ENCODE measurements at regions not wholly inside any gene's neighbourhood (a gene's known extent, or its start where the extent isn't known, plus 50 kb on each side); places are given as distances from the start of the nearest gene placed in this dataset.

DNA sequence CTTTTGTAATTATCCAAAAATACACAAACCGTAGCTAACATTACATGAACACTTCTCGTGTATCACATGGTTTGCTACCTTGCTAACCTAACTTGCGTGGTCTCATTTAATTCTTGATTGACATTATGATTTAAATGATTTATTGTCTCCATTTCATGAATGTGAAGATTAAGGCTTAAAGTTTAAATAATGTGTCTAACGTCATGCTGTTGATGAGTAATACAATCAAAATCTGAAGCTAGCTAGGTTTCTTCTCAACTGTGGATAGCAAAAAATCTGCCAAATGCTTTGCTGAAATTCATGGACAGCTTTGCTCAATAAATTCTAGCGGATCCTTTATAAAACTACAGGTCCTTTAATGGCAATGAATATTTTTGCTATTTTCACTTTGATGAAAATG lies 274.1 kb upstream of the MC4R start:
- in situ Hi-C loops (cut with HindIII; ENCODE audit: low pct_unique_long_range_greater_than_20kb, low sequenced_read_pairs): no loop called here
- no peak for DNase-seq (ENCODE audit: low read depth)

DNA sequence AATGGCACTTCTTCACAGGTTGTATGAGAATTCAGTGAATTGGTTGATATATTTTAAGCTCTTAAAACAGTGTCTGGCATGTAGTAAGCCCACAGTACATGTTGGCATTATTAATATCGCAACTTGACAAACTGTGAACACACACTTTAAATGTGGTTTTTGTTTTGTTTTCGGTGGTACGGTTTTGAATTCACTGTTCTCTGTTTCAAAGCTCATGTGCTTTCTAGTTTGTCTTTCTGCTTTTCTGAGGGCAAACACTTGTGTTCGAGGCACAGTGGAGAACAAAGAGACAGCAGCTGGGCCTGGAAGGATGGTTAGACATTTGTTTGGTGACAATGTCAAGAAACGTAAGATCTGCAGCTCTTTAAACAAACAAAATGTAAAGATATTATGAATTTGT lies 276.5 kb upstream of the MC4R start:
- in situ Hi-C loops (cut with HindIII; ENCODE audit: low pct_unique_long_range_greater_than_20kb, low sequenced_read_pairs): no loop called here
- DNase-seq (ENCODE audit: low read depth): no peak

DNA sequence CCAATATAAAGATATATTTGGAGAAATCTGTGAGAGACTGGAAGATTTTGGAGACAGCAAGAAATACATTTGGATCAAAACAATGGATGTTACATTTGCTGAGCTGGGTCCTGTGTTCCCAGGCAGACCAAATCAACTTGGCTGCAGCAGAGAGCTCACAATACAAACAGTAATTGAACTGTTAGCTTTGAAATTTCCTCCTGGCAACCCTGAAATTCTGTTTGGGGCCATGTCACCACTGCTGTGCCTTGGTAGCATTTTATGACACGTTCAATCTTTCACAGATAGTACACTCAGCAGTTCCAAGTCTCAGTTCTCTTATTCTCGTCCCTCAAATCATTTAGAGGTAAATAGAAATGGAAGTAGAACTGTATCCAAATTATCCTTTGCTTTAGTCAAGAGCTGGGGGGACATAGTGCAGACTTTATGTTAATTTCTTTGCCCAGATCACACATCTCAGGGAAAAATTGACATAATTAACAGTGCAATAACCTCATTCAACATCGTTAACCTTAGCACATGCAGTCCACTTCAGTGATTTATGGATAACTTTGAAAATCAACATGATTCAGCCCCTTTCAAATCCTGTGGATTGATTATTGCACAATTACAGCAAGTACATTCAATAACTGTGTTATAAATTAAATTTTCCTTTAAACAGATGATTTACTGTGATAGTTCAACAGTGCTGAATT lies 277.4 kb upstream of the MC4R start:
- no peak for DNase-seq (ENCODE audit: low read depth)
- in situ Hi-C loops (cut with HindIII; ENCODE audit: low pct_unique_long_range_greater_than_20kb, low sequenced_read_pairs): no loop called here

DNA sequence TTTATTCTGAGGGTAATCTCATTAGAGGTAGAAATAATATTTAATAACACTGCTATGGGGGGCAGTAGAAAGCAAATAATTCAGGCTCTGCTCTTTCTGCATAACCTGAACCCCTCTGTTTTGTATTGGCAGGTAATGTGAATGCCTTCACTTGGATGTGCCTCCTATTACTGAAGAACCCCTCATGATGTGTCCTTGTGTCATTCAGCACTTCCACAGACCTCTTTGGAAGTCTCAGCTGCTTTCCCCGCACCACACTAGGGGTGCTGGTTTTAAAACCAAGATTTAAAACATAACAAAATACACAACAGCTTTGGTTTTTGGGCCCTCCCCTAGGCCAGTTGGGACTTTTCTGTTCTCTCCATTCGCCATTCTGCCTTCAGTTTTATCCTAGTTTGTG lies 281.7 kb upstream of the MC4R start:
- in situ Hi-C loops (cut with HindIII; ENCODE audit: low pct_unique_long_range_greater_than_20kb, low sequenced_read_pairs): no loop called here
- DNase-seq (ENCODE audit: low read depth): no peak

DNA sequence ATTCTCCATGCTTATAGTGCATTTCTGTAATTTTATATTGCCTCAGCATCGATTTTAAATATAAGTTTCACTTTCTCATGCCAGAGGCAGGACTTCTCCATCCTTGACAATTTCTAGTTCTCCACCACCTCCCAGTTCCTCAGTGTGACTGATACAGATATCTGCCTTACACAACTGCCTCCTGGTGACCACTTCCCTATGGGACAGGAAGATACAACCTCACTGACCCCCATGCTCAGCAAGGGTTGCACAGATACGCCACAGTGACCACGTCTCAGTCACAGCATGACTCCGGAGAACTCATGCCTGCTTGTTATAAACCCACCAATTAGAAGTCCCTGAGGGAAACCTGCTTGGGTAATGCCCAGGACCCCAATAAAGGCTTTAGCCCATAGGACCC lies 284.0 kb upstream of the MC4R start:
- DNase-seq (ENCODE audit: low read depth): no peak
- in situ Hi-C loops (cut with HindIII; ENCODE audit: low pct_unique_long_range_greater_than_20kb, low sequenced_read_pairs): no loop called here

DNA sequence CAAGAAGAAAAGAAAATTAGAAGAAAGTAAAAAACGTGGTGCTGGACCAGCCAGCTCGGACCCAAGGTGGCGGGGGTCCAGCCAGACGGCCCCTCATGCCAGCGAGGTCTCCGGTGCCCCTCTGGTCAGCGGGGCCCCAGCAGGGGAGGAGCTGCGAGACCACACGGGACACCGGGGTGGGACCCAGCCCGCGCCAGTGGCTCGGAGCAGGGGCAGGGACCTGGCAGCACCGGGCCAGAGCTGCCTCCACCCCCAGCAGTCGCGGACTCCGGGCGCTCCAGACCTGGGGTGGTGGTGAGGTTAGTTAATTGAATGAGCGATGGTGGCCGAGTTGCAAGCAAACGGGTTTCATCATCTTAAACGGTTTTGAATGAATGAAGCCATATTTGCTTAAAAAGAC lies 289.9 kb upstream of the MC4R start:
- in situ Hi-C loops (cut with HindIII; ENCODE audit: low pct_unique_long_range_greater_than_20kb, low sequenced_read_pairs): no loop called here
- no peak for DNase-seq (ENCODE audit: low read depth)

DNA sequence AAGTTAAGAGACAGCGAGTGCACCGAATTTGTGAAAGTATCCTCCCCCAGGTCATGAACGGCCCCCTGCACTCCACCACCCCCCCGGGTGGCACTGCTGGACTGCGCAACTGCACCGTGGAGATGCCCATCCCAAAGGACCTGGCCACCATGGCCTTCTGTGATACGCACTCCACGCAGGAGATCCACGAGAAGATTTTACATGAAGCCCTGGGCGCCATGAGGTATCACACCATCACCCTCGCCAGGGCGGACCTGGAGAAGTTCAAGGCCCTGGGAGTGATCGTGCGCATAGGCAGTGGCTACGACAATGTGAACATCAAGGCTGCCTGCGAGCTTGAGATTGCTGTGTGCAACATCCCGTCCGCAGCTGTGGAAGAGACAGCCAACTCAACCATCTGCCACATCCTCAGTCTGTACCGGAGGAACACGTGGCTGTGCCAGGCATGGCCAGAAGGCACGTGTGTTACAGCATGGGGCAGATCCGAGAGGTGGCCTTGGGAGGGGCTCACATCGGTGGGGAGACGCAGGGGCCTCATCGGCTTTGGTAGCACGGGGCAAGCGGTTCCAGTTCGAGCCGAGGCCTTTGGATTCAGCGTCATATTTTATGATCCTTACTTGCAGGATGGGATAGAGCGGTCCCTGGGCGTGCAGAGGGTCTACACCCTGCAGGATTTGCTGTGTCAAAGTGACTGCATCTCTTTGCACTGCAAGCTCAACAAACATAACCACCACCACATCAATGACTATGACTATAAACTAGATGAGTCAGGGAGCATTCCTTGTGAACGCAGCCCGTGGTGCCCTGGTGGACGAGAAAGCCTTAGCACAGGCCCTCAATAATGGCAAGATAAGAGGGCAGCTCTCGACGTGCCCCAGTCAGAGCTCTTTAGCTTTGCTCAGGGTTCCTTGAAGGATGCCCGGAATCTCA lies 290.8 kb upstream of the MC4R start:
- in situ Hi-C loops (cut with HindIII; ENCODE audit: low pct_unique_long_range_greater_than_20kb, low sequenced_read_pairs): no loop called here
- no peak for DNase-seq (ENCODE audit: low read depth)

DNA sequence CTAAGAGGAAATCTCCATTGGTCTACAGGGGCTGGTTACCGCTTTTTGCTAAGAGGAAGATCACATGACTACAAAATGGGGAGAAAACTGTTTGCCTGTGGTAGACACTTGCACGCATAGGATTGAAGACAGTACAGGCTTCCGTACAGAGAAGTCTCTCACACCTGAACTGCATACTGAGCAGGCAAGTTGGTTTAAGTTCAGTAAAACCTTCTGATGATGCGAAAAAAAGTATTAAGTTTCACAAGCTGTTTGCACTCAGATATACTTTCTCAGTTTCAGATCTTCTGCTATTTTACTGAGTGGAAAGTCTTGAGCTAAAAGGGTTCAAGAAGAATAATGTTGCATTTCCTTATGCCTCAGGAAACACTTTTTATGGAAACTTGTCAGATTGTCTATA lies 292.2 kb upstream of the MC4R start:
- in situ Hi-C loops (cut with HindIII; ENCODE audit: low pct_unique_long_range_greater_than_20kb, low sequenced_read_pairs): no loop called here
- DNase-seq (ENCODE audit: low read depth): no peak

DNA sequence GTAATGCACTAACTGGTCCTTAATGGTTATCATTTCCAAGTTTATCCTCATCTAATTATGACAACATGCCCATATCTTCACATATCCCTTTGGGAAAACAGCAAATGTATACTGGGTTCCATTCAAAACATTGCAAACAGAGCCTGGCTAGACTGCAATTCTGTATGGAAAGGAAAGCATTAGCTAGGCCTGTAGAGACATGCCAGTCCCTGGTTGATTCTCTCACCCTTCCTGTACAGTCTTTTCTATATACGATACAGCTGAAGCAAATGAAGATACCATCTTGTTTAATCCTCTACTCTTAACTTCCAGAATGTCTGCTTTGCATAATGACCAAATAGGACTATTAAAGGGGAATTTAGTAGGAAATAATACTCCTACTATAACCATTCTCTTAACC lies 294.4 kb upstream of the MC4R start:
- in situ Hi-C loops (cut with HindIII; ENCODE audit: low pct_unique_long_range_greater_than_20kb, low sequenced_read_pairs): no loop called here
- DNase-seq (ENCODE audit: low read depth): no peak

DNA sequence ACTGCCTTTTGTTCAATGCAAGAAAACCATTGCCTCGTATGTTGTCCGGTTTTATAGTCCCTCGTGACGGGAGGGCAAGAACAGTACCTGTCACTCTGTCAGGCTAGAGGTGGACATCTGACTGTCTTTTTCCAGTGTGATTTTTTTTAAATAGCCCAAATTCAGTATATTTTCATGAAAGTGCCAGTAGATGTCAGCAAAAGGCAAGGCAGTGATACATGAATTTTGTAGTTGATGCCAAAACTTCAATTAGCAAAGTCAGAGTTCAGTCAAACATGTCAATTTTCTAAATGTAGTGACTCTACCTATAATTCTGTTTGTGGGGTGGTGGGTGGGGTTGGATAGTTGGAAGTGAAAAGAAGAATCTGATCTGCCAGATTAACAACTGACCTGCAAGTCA lies 296.0 kb upstream of the MC4R start:
- in situ Hi-C loops (cut with HindIII; ENCODE audit: low pct_unique_long_range_greater_than_20kb, low sequenced_read_pairs): no loop called here
- DNase-seq (ENCODE audit: low read depth): no peak

DNA sequence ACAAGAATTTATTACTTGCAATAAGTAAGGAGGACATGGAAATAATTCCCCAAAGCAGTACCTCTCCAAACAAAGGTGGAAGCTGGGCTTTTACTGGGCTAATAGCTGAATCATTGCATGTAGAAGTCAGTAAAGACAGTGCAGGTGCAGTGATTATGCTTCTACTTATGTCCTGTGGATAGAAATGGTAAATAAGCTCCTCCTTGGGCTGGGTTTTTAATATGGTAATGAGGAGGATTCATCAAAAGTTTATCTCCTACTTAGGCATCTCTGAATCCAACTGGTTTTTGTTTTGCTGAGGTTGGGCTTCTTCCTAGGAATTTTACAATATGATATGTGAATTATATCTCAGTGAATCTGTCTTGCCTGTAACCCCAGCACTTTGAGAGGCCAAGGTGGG lies 297.4 kb upstream of the MC4R start:
- DNase-seq (ENCODE audit: low read depth): no peak
- in situ Hi-C loops (cut with HindIII; ENCODE audit: low pct_unique_long_range_greater_than_20kb, low sequenced_read_pairs): no loop called here

DNA sequence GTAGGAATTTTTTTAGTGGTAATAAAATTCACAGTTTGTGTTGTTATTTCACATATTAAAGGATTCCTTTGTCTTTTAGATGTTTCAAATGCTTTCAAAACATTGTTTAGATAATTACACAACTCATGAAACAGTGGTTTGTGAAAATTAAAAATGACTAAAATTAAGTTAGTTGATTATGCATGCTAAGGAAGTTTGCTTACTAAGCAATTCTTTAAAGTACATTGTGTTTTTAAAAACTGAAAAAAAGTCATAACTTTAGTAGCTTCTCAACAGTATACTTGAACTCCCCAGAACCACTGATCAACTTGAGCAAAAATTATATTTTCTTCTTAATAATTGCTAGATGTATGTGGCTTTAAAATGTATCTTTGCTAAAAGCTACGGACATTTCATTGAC lies 298.4 kb upstream of the MC4R start:
- in situ Hi-C loops (cut with HindIII; ENCODE audit: low pct_unique_long_range_greater_than_20kb, low sequenced_read_pairs): no loop called here
- DNase-seq (ENCODE audit: low read depth): no peak

DNA sequence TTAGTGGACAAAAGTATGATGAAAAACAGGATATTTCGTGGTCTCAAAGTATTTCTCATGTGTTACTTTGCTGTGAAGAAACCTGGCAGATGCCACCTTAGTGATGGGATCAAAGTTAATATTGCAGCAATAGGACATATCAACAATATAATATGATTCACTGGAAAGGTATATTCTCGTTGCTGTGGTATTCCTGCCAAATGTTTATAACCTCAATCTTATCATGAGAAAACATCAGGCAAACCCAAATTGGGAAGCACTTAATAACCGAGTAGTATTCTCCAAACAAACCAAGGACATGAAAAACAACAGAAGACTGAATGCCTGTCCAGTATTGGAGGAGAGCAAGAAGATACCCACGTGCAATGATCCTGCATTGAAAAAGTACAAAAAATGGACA lies 302.6 kb upstream of the MC4R start:
- in situ Hi-C loops (cut with HindIII; ENCODE audit: low pct_unique_long_range_greater_than_20kb, low sequenced_read_pairs): no loop called here

DNA sequence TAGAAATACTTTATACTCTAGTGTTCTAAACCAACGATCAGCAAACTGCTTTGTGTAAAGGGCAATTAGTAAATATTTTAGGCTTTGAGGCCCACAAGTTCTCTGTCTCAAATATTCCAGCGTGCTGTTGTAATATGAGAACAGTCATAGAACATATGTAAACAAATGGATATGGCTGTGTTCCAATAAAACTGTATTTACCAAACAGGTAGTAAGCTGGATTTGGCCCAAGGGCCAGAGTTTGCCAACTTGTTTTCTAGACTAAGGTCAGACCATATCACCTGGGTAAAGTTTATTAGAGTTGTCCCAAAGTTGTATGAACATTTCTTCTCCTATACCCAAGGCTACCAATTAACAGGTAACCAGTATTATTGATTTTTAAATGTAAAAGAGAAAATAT lies 303.2 kb upstream of the MC4R start:
- DNase-seq (ENCODE audit: low read depth): no peak
- in situ Hi-C loops (cut with HindIII; ENCODE audit: low pct_unique_long_range_greater_than_20kb, low sequenced_read_pairs): no loop called here

More for the DNA sequence above, 302.6 kb upstream of the MC4R start:
- DNase-seq (ENCODE audit: low read depth): no peak

DNA sequence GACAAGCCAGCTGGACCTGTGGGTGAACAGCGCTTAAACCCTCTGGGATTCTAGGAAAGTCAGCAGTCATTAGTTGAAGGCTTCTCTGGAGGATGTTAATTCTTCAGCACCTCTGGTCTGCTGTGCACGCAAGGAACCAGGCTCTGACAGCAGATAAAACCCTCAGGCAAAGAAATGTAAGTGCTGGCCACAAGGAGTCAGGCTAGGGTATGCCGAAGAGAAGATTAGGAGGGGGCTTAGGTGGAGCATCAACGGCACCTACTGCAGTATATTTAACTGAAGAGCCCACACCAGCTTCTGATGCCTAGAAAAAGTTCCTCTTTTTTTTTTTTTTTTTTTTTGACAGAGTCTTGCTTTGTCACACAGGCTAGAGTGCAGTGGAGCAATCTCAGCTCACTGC lies 304.2 kb upstream of the MC4R start:
- no peak for DNase-seq (ENCODE audit: low read depth)
- in situ Hi-C loops (cut with HindIII; ENCODE audit: low pct_unique_long_range_greater_than_20kb, low sequenced_read_pairs): no loop called here

DNA sequence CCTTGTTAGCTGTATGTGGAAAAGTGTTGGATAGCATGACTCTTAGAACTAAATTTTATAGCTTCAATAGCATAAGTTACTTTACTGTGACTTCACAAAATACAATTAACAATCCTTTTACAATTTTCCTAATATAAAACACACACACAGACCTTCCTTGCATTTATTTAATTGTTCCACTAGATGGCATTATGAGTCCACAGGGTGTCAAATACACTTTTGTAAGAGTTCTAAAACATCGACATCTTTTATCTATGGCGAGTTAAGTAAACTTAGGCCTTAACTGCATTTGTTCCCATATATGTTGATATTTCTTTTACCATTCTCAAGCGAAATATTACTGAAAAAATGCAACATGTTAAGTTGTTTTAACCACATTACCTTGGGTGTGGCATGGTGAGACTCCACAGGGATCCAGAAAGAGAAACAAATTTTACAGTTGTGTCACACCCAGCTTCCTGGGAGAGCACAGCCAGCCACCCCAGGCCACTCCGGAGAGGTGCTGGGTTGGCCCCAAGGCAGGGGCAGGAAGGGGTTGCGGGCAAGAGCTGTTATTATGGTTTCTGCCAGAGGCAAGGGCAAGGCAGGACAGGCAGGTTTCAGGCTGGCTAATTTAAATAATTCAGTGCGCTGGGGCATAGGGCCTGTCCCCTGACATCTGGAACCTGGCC lies 312.4 kb upstream of the MC4R start:
- no peak for DNase-seq (ENCODE audit: low read depth)
- in situ Hi-C loops (cut with HindIII; ENCODE audit: low pct_unique_long_range_greater_than_20kb, low sequenced_read_pairs): no loop called here

DNA sequence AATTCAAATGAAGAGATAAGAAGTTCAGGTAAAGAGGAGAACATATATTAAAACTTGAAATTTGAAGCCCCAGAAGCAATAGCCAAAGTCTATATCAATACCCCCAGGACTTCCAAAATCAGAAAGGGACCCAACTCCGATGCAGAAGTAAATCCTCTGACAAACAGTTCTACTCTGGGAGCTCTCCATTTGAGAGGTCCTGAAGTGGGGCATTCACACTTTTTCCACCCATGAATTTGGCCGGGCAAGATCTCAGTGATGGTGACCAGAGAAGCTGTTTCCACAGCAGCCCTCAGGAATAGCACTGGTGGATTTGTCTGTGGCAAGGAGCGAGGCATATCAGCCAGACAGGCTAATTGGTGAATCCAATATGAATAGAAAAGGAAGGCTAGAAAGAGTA lies 313.6 kb upstream of the MC4R start:
- no peak for DNase-seq (ENCODE audit: low read depth)
- in situ Hi-C loops (cut with HindIII; ENCODE audit: low pct_unique_long_range_greater_than_20kb, low sequenced_read_pairs): no loop called here

DNA sequence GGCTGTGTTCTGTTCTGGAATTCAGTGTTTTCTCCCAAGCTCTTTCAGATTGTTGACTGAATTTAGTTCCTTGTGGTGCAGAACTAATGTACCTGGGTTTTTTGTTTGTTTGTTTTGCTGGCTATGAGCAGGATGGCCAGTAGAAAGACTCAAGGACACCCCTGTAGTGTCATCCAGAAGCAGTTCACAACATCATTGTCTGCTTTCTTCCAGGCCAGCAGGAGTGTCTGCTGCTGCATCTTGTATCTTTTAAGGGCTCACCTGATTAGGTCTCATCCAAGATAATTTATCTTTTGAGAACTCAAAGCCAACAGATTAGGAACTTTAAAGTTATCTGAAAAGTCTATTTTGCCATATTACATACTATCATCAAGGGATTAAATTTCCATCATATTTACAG lies 318.5 kb upstream of the MC4R start:
- DNase-seq (ENCODE audit: low read depth): no peak
- in situ Hi-C loops (cut with HindIII; ENCODE audit: low pct_unique_long_range_greater_than_20kb, low sequenced_read_pairs): no loop called here

DNA sequence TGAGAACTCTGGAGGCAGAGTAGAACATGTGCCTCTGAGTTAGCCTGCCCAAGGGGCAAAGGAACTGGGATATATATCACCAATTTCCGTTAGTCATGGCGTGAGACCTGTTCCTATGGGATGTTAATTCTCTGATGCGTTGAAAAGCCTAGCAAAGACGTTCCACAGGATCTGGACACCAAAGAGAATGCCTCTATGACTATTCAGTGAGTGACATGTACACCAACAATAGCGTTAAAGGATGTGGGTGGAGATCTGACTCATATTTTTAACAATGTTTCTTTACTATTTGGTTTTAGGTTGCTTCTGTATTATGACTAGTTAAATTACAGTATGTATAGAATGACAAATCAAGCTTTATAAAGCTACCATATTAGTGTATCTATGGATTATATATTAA lies 320.9 kb upstream of the MC4R start:
- no peak for DNase-seq (ENCODE audit: low read depth)
- in situ Hi-C loops (cut with HindIII; ENCODE audit: low pct_unique_long_range_greater_than_20kb, low sequenced_read_pairs): no loop called here

All from Caki2 (cell line).